ENCODE measurements at regions not wholly inside any gene's neighbourhood (a gene's known extent, or its start where the extent isn't known, plus 50 kb on each side); places are given as distances from the start of the nearest gene placed in this dataset.

- intact Hi-C loops (cut with DNase I): no loop called here
- peak in 3 of 6 experiments; percentile 26 to 42 (median 38) for TF ChIP-seq CTCF (IDR thresholded peaks at IDR 0.05)
- TF ChIP-seq POLR2A (IDR thresholded peaks at IDR 0.05): no peak
- WGBS, 2 donors: 14 to 26% methylated on average over 6 of the region's 6 CpGs
These were observed 125.4 kb upstream of the DMD start for GRCh38 chrX:33336783-33337182.

GRCh38 chrX:33333271-33333670 lies 121.9 kb upstream of the DMD start:
- Histone ChIP-seq H3K4me1 (no peaks in the 10 kb centered on the region), H3K9me3 (no peaks in the 10 kb centered on the region), H3K27me3 (no peaks in the 10 kb centered on the region), H3K4me3 (replicated peaks in 1 of 3) (no peak overlapping the region), H3K27ac (no peak overlapping the region), H3K36me3 (no peaks in the 10 kb centered on the region)
- no peak for DNase-seq
- 79 to 95% methylated on average over 2 of the region's 2 CpGs for WGBS, 2 donors
- intact Hi-C loops (cut with DNase I): no loop called here
- no peak for TF ChIP-seq POLR2A (IDR thresholded peaks at IDR 0.05)

More at GRCh38 chrX:33336783-33337182, 125.4 kb upstream of the DMD start:
- Histone ChIP-seq H3K4me3 (replicated peaks in 1 of 3) (no peak overlapping the region), H3K36me3 (no peaks in the 10 kb centered on the region), H3K27ac (no peak overlapping the region), H3K4me1 (no peaks in the 10 kb centered on the region), H3K27me3 (no peaks in the 10 kb centered on the region), H3K9me3 (no peaks in the 10 kb centered on the region)
- DNase-seq: peak; percentile 4 to 17

- TF ChIP-seq POLR2A (IDR thresholded peaks at IDR 0.05) (no peak), CTCF (IDR thresholded peaks at IDR 0.05) (no peak)
- WGBS, 2 donors: 66 to 81% methylated on average over 3 of the region's 3 CpGs
- no peak for DNase-seq
- intact Hi-C loops (cut with DNase I): no loop called here
- H3K4me3 ChIP-seq (replicated peaks in 1 of 3): no peak overlapping the region
- H3K36me3 ChIP-seq: no peaks in the 10 kb centered on the region
- no peaks in the 10 kb centered on the region for H3K4me1 ChIP-seq
- no peaks in the 10 kb centered on the region for H3K9me3 ChIP-seq
- H3K27ac ChIP-seq: no peak overlapping the region
- no peaks in the 10 kb centered on the region for H3K27me3 ChIP-seq
These were observed 119.4 kb upstream of the DMD start for GRCh38 chrX:33330798-33331197.

GRCh38 chrX:33324099-33324498 lies 112.8 kb upstream of the DMD start:
- WGBS, 2 donors: 95 to 96% methylated on average over 2 of the region's 2 CpGs
- intact Hi-C loops (cut with DNase I): no loop called here
- H3K4me3 ChIP-seq (replicated peaks in 1 of 3): no peak overlapping the region
- H3K27ac ChIP-seq: no peak overlapping the region
- no peaks in the 10 kb centered on the region for H3K9me3 ChIP-seq
- TF ChIP-seq POLR2A (IDR thresholded peaks at IDR 0.05) (no peak), CTCF (IDR thresholded peaks at IDR 0.05) (no peak)
- no peaks in the 10 kb centered on the region for H3K27me3 ChIP-seq
- no peak for DNase-seq
- H3K36me3 ChIP-seq: no peaks in the 10 kb centered on the region
- H3K4me1 ChIP-seq: no peaks in the 10 kb centered on the region

GRCh38 chrX:33307911-33308354 lies 96.6 kb upstream of the DMD start:
- no peaks in the 10 kb centered on the region for H3K4me1 ChIP-seq
- intact Hi-C loops (cut with DNase I): no loop called here
- no peak for TF ChIP-seq POLR2A (IDR thresholded peaks at IDR 0.05)
- no peaks in the 10 kb centered on the region for H3K9me3 ChIP-seq
- H3K27me3 ChIP-seq: no peaks in the 10 kb centered on the region
- H3K27ac ChIP-seq: no peak overlapping the region
- H3K4me3 ChIP-seq (replicated peaks in 1 of 3): no peak overlapping the region
- H3K36me3 ChIP-seq: no peaks in the 10 kb centered on the region
- DNase-seq: no peak
- WGBS, 2 donors: 93 to 97% methylated on average over 2 of the region's 2 CpGs

GRCh38 chrX:33298622-33299021 lies 87.3 kb upstream of the DMD start:
- Histone ChIP-seq H3K9me3 (no peaks in the 10 kb centered on the region), H3K4me3 (replicated peaks in 1 of 3) (no peak overlapping the region), H3K4me1 (no peaks in the 10 kb centered on the region), H3K27me3 (no peaks in the 10 kb centered on the region), H3K36me3 (no peaks in the 10 kb centered on the region), H3K27ac (no peak overlapping the region)
- 80 to 90% methylated on average over 5 of the region's 5 CpGs for whole genome bisulfite sequencing, 2 donors
- TF ChIP-seq CTCF (IDR thresholded peaks at IDR 0.05) (no peak), POLR2A (IDR thresholded peaks at IDR 0.05) (no peak)
- intact Hi-C loops (cut with DNase I): no loop called here
- no peak for DNase-seq

Data from thyroid gland (tissue), 4 donors.